ENCODE measurements at regions not wholly inside any gene's neighbourhood (a gene's known extent, or its start where the extent isn't known, plus 50 kb on each side); places are given as distances from the start of the nearest gene placed in this dataset.

- TF ChIP-seq BCLAF1 (IDR thresholded peaks at IDR 0.05) (no peak), RAD21 (IDR thresholded peaks at IDR 0.05; ENCODE audit: insufficient read depth, low read depth, low read length) (no peak), PKNOX1 (IDR thresholded peaks at IDR 0.05) (no peak), SMAD1 (IDR thresholded peaks at IDR 0.05; ENCODE audit: low read depth, partially characterized antibody) (no peak), NR2F1 (conservative IDR thresholded peaks at IDR 0.05) (no peak)
Measured at GRCh38 chr21:39110431-39110830, 72.8 kb downstream of the PSMG1 start (continued).

- CTCF ChIA-PET = no interaction called here
- Histone ChIP-seq H3K36me3 (ENCODE audit: control insufficient read depth in 2 of 2, insufficient read depth in 2 of 2, low read length in 1 of 2) (no peaks in the 10 kb centered on the region), H3K27me3 (replicated peaks in 1 of 2; ENCODE audit: control insufficient read depth in 2 of 2, insufficient read depth in 2 of 2, low read length in 1 of 2) (no peaks in the 10 kb centered on the region; a peak in 2 of 4 replicates), H3K9me3 (replicated peaks; ENCODE audit: control insufficient read depth, insufficient read depth, low read length) (no peaks in the 10 kb centered on the region), H4K20me1 (ENCODE audit: control insufficient read depth, insufficient read depth) (no peaks in the 10 kb centered on the region), H3K4me2 (ENCODE audit: control insufficient read depth, insufficient read depth) (no peak overlapping the region), H3K9ac (ENCODE audit: control insufficient read depth, insufficient read depth, low read length) (no peak overlapping the region), H3K4me3 (no peak overlapping the region), H2AFZ (ENCODE audit: control insufficient read depth, low read depth, low read length) (no peak overlapping the region), H3K4me1 (ENCODE audit: control insufficient read depth, insufficient read depth, low read length) (no peaks in the 10 kb centered on the region), H3K27ac (ENCODE audit: control insufficient read depth, insufficient read depth) (no peak overlapping the region), H3K79me2 (ENCODE audit: control insufficient read depth, insufficient read depth, low read length) (no peaks in the 10 kb centered on the region)
- POLR2A ChIA-PET = no interaction called here
- FAIRE-seq (no peak), DNase-seq (ENCODE audit: low read depth, low spot score) (no peak), ATAC-seq (no peak)
- WGBS (ENCODE audit: insufficient coverage, insufficient replicate concordance, low lambda C conversion rate, missing lambda C conversion rate) = 12% methylated on average over 9 of the region's 9 CpGs
- in situ Hi-C loops (cut with MboI) (no loop called here), intact Hi-C loops (cut with micrococcal nuclease; ENCODE audit: unreplicated experiment) (no loop called here)
- SMC1A ChIA-PET (ENCODE audit: uncharacterized antibody, unreplicated experiment) = no interaction called here
- no TSS peak for BruUV-seq (replicated peaks)
- RAD21 ChIA-PET (ENCODE audit: unreplicated experiment) = no interaction called here
- TF ChIP-seq MAX (IDR thresholded peaks at IDR 0.05; ENCODE audit: low read depth, low read length) (no peak), ZBTB33 (IDR thresholded peaks at IDR 0.05) (no peak), NRF1 (conservative IDR thresholded peaks at IDR 0.05; ENCODE audit: low read depth, low read length) (no peak), PBX3 (IDR thresholded peaks at IDR 0.05; ENCODE audit: insufficient replicate concordance, low read depth, low read length) (no peak), PAX8 (IDR thresholded peaks at IDR 0.05) (no peak), HCFC1 (IDR thresholded peaks at IDR 0.05; ENCODE audit: low read length) (no peak), SMAD1 (IDR thresholded peaks at IDR 0.05; ENCODE audit: low read depth, partially characterized antibody) (no peak), MLLT1 (IDR thresholded peaks at IDR 0.05) (no peak), PKNOX1 (IDR thresholded peaks at IDR 0.05) (no peak)
Measured at GRCh38 chr21:39109596-39110210, 73.5 kb downstream of the PSMG1 start.

All from GM12878 (cell line).